HCT116 (cell line): ENCODE measurements at regions not wholly inside any gene's neighbourhood (a gene's known extent, or its start where the extent isn't known, plus 50 kb on each side); places are given as distances from the start of the nearest gene placed in this dataset.

Experiments used
- ATAC-seq: fragments of 200-7000 bp; cut with Tn5 transposase; 2 replicates; pipeline ENCODE4 v1.9.1; 2020; ENCODE audit warnings: mild to moderate bottlenecking, moderate library complexity
- BruUV-seq: library from RNA; stranded (reverse); fragments of 400-500 nt; replicated peaks from 2 replicates; lab custom pipeline; 2021; lab: Mats Ljungman, UMichigan
- CTCF ChIA-PET: fragments of 300-600 bp; sonication (Branson Sonifier 250); formaldehyde crosslinking; loops from one replicate; lab custom pipeline; 2021; ENCODE audit warnings: antibody characterized with exemption; lab: Charles Lee
- POLR2A ChIA-PET: fragments of 300-600, 350-600 bp; sonication (Branson Sonifier 250); formaldehyde crosslinking; loops from one replicate; lab custom pipeline; 2021; ENCODE audit warnings: antibody characterized with exemption; lab: Charles Lee
- RAD21 ChIA-PET, 2 experiments: fragments of 300-600 bp; sonication (Branson Sonifier 250); formaldehyde crosslinking; loops; one replicate each; lab custom pipeline; 2023; ENCODE audit warnings: low total read pairs in 2 of 2; ENCODE audit not compliant: uncharacterized antibody in 2 of 2, unreplicated experiment in 2 of 2, low non-redundant PET in 1 of 2; lab: Charles Lee
- DNase-seq: peaks from one replicate; pipeline ENCODE4 v3.0.0-alpha.2; 2010; ENCODE audit warnings: low read depth, low spot score
- H2AFZ ChIP-seq: fragments of 200-600 bp; shearing (Covaris generic), sonication (generic); 2 replicates; pipeline ENCODE4 v1.6.1; 2017; ENCODE audit warnings: low read depth, mixed run types, mixed read lengths, antibody characterized with exemption, low read length; ENCODE audit not compliant: poor library complexity, severe bottlenecking
- H3K27ac ChIP-seq: 2 replicates; pipeline ENCODE4 v1.5.1; 2012; ENCODE audit warnings: low read depth, low read length
- H3K27me3 ChIP-seq: fragments of 200-600 bp; sonication (generic); 2 replicates; pipeline ENCODE4 v1.6.1; 2016; ENCODE audit warnings: mixed run types, low read length, mixed read lengths; ENCODE audit not compliant: insufficient read depth
- H3K36me3 ChIP-seq, 2 experiments: fragments of 200-500 bp in 1 of 2; fragments of 200-600 bp in 1 of 2; sonication (Bioruptor generic) in 1 of 2; sonication (generic) in 1 of 2; 2 replicates each; pipeline versions ENCODE4 v1.5.1 to v1.6.1; 2014 to 2016; ENCODE audit warnings: low read length in 2 of 2, inconsistent platforms in 1 of 2, mixed read lengths in 1 of 2, mixed run types in 1 of 2; ENCODE audit not compliant: insufficient read depth in 2 of 2, control insufficient read depth in 1 of 2
- H3K4me1 ChIP-seq, 2 experiments: fragments of 200-600 bp in 1 of 2; sonication (generic) in 1 of 2; 2 replicates each; pipeline versions ENCODE4 v1.5.1 to v1.6.1; 2012 to 2017; ENCODE audit warnings: low read length in 2 of 2, inconsistent platforms in 1 of 2, mild to moderate bottlenecking in 1 of 2, mixed read lengths in 1 of 2, mixed run types in 1 of 2, moderate library complexity in 1 of 2; ENCODE audit not compliant: insufficient read depth in 2 of 2, control insufficient read depth in 1 of 2
- H3K4me2 ChIP-seq: fragments of 200-600 bp; sonication (generic); 2 replicates; pipeline ENCODE4 v1.6.1; 2017; ENCODE audit warnings: mixed run types, low read length, mixed read lengths
- H3K4me3 ChIP-seq, 2 experiments: fragments of 200-600 bp in 1 of 2; sonication (generic) in 1 of 2; replicated peaks in 1 of 2; 2 replicates each; pipeline ENCODE4 v1.5.1; 2011 to 2016; ENCODE audit warnings: low read length in 2 of 2, control low read depth in 1 of 2, low read depth in 1 of 2, mild to moderate bottlenecking in 1 of 2, mixed read lengths in 1 of 2, mixed run types in 1 of 2
- H3K79me2 ChIP-seq: fragments of 200-600 bp; sonication (generic); 2 replicates; pipeline ENCODE4 v1.6.1; 2017; ENCODE audit warnings: mild to moderate bottlenecking, mixed run types, low read length, moderate library complexity, mixed read lengths; ENCODE audit not compliant: insufficient read depth
- H3K9ac ChIP-seq: fragments of 200-600 bp; sonication (generic); 2 replicates; pipeline ENCODE4 v1.6.1; 2016; ENCODE audit warnings: low read length, mixed read lengths
- H3K9me2 ChIP-seq: fragments of 200-600 bp; sonication (generic), shearing (Covaris generic); 2 replicates; pipeline ENCODE4 v1.6.1; 2017; ENCODE audit warnings: mixed run types, mild to moderate bottlenecking, moderate library complexity; ENCODE audit not compliant: insufficient read depth
- H3K9me3 ChIP-seq, 2 experiments: fragments of 200-500 bp in 1 of 2; fragments of 200-600 bp in 1 of 2; sonication (Bioruptor generic) in 1 of 2; sonication (generic) in 1 of 2; 2 replicates each; pipeline ENCODE4 v1.6.1; 2014 to 2017; ENCODE audit warnings: low read length in 2 of 2, mixed read lengths in 2 of 2, inconsistent platforms in 1 of 2, low read depth in 1 of 2, mild to moderate bottlenecking in 1 of 2, mixed run types in 1 of 2, moderate library complexity in 1 of 2; ENCODE audit not compliant: control insufficient read depth in 1 of 2, insufficient read depth in 1 of 2
- H4K20me1 ChIP-seq: fragments of 200-600 bp; sonication (generic), shearing (Covaris generic); 2 replicates; pipeline ENCODE4 v1.6.1; 2017; ENCODE audit warnings: mixed run types, mild to moderate bottlenecking, moderate library complexity; ENCODE audit not compliant: insufficient read depth
- CEBPB ChIP-seq: IDR thresholded peaks from 2 replicates; pipeline ENCODE4 v1.6.1; 2012; ENCODE audit warnings: low read depth
- EGR1 ChIP-seq: IDR thresholded peaks from 2 replicates; pipeline ENCODE4 v1.6.1; 2012; ENCODE audit warnings: low read depth
- ELF1 ChIP-seq: IDR thresholded peaks from 2 replicates; pipeline ENCODE4 v1.6.1; 2012; ENCODE audit warnings: low read depth, borderline replicate concordance
- EZH2 ChIP-seq: fragments of 200-600 bp; sonication (generic); IDR thresholded peaks from 2 replicates; pipeline ENCODE4 v1.6.1; 2017; ENCODE audit warnings: antibody characterized with exemption, mixed run types
- POLR2AphosphoS5 ChIP-seq: IDR thresholded peaks from 2 replicates; pipeline ENCODE4 v1.6.1; 2011; ENCODE audit warnings: mild to moderate bottlenecking, low read depth, low read length, moderate library complexity
- TCF7L2 ChIP-seq: IDR thresholded peaks from 2 replicates; pipeline ENCODE4 v1.7.0; 2011; ENCODE audit warnings: borderline replicate concordance, inconsistent platforms; ENCODE audit not compliant: insufficient read depth, insufficient read length; ENCODE audit errors: extremely low read depth
- intact Hi-C: fragments of 100-400 bp; cut with micrococcal nuclease; formaldehyde crosslinking; loops from 2 replicates; pipeline ENCODE4 v1.10.0; 2022
- TF ChIP-seq, protein P1 (sequence below): IDR thresholded peaks from 2 replicates; pipeline ENCODE4 v1.6.1; 2012; ENCODE audit warnings: low read depth
- TF ChIP-seq, protein P2 (sequence below), 3 experiments: fragments of 200-600 bp in 1 of 3; sonication (generic) in 1 of 3; IDR thresholded peaks in 2 of 3; conservative IDR thresholded peaks in 1 of 3; 2 replicates each; pipeline ENCODE4 v1.5.1; 2012 to 2017; ENCODE audit warnings: low read depth in 2 of 3, low read length in 2 of 3, antibody characterized with exemption in 1 of 3, borderline replicate concordance in 1 of 3, control low read depth in 1 of 3, mild to moderate bottlenecking in 1 of 3, mixed read lengths in 1 of 3, mixed run types in 1 of 3, moderate library complexity in 1 of 3; ENCODE audit not compliant: insufficient read depth in 1 of 3

DNA sequence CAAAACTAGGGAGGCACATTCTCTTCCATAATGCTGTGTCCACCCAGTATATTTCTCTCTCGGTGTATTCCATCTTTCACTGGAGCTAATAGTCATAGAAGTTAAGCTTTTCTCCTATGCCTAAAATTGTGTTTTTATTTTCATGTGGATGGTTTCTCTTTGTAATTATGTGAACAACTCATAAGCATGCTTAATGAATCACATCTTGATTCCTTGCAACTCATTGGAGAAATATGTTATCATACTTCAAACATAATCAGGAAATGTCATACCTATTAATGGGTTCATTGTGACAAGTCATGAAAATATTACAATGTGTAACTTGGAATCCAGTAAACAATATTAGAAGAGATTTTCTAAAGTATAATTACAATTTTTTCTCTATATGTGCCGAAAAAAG, 186.3 kb downstream of the SLC7A11 start:
- Histone ChIP-seq H3K36me3 (no peaks in the 10 kb centered on the region), H3K9me3 (no peaks in the 10 kb centered on the region), H3K9me2 (no peaks in the 10 kb centered on the region), H3K9ac (no peak overlapping the region), H3K27me3 (no peaks in the 10 kb centered on the region), H4K20me1 (no peaks in the 10 kb centered on the region), H3K79me2 (no peaks in the 10 kb centered on the region), H3K4me2 (no peak overlapping the region), H3K4me3 (no peak overlapping the region), H2AFZ (no peak overlapping the region), H3K4me1 (peaks cover 10 to 27% of the 10 kb centered on the region in 2 experiments), H3K27ac (no peak overlapping the region)
- DNase-seq (no peak), ATAC-seq (no peak)
- POLR2A ChIA-PET, result no interaction called here
- TF ChIP-seq TCF7L2 (no peak), EGR1 (no peak), POLR2AphosphoS5 (no peak), EZH2 (no peak), CEBPB (no peak), ELF1 (no peak)
- TF ChIP-seq, protein P1, sequence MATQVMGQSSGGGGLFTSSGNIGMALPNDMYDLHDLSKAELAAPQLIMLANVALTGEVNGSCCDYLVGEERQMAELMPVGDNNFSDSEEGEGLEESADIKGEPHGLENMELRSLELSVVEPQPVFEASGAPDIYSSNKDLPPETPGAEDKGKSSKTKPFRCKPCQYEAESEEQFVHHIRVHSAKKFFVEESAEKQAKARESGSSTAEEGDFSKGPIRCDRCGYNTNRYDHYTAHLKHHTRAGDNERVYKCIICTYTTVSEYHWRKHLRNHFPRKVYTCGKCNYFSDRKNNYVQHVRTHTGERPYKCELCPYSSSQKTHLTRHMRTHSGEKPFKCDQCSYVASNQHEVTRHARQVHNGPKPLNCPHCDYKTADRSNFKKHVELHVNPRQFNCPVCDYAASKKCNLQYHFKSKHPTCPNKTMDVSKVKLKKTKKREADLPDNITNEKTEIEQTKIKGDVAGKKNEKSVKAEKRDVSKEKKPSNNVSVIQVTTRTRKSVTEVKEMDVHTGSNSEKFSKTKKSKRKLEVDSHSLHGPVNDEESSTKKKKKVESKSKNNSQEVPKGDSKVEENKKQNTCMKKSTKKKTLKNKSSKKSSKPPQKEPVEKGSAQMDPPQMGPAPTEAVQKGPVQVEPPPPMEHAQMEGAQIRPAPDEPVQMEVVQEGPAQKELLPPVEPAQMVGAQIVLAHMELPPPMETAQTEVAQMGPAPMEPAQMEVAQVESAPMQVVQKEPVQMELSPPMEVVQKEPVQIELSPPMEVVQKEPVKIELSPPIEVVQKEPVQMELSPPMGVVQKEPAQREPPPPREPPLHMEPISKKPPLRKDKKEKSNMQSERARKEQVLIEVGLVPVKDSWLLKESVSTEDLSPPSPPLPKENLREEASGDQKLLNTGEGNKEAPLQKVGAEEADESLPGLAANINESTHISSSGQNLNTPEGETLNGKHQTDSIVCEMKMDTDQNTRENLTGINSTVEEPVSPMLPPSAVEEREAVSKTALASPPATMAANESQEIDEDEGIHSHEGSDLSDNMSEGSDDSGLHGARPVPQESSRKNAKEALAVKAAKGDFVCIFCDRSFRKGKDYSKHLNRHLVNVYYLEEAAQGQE, result no peak
- TF ChIP-seq, protein P2, sequence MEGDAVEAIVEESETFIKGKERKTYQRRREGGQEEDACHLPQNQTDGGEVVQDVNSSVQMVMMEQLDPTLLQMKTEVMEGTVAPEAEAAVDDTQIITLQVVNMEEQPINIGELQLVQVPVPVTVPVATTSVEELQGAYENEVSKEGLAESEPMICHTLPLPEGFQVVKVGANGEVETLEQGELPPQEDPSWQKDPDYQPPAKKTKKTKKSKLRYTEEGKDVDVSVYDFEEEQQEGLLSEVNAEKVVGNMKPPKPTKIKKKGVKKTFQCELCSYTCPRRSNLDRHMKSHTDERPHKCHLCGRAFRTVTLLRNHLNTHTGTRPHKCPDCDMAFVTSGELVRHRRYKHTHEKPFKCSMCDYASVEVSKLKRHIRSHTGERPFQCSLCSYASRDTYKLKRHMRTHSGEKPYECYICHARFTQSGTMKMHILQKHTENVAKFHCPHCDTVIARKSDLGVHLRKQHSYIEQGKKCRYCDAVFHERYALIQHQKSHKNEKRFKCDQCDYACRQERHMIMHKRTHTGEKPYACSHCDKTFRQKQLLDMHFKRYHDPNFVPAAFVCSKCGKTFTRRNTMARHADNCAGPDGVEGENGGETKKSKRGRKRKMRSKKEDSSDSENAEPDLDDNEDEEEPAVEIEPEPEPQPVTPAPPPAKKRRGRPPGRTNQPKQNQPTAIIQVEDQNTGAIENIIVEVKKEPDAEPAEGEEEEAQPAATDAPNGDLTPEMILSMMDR (IDR thresholded peaks at IDR 0.05 in 2 of 3, conservative IDR thresholded peaks at IDR 0.05 in 1 of 3; ENCODE audit: borderline replicate concordance in 1 of 3, insufficient read depth in 1 of 3, low read depth in 2 of 3, low read length in 2 of 3), result no peak
- CTCF ChIA-PET, result no interaction called here
- RAD21 ChIA-PET, result no interaction called here
- intact Hi-C loops, result no loop called here
- no TSS peak for BruUV-seq
